Fibroblast of villous mesenchyme (primary cell): ENCODE measurements at regions not wholly inside any gene's neighbourhood (a gene's known extent, or its start where the extent isn't known, plus 50 kb on each side); places are given as distances from the start of the nearest gene placed in this dataset.

ENCODE experiments used
- DNase-seq: peaks from one replicate; pipeline ENCODE4 v3.0.0-alpha.2; 2010; ENCODE audit warnings: low read depth
- H3K4me3 ChIP-seq: 2 replicates; pipeline ENCODE4 v1.5.1; 2011; ENCODE audit warnings: low read depth, mild to moderate bottlenecking, low read length
- TF ChIP-seq, protein P1 (sequence below): IDR thresholded peaks from 2 replicates; pipeline ENCODE4 v1.5.1; 2012; ENCODE audit warnings: low read depth, mild to moderate bottlenecking, low read length; ENCODE audit not compliant: insufficient read depth

DNA sequence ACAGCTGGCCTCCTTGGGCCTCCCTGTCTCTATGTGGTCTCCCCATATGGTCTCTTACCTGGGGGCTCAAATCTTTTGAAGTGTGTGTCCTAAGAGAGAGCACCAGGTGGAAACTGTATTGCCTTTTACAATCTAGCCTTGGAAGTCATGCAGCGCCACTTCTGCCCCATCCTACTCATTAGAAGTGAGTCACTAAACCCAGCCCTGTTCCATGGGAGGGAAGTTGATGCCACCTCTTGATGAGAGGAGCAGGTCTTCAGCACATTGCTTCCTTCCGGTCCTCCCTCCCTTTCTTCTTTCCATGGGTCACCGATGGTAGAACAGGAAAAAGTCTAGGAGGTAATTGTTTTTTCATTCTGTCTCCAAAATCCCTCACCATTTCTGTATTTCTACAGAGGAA, 156.3 kb downstream of the FOXA2 start:
- TF ChIP-seq, protein P1, sequence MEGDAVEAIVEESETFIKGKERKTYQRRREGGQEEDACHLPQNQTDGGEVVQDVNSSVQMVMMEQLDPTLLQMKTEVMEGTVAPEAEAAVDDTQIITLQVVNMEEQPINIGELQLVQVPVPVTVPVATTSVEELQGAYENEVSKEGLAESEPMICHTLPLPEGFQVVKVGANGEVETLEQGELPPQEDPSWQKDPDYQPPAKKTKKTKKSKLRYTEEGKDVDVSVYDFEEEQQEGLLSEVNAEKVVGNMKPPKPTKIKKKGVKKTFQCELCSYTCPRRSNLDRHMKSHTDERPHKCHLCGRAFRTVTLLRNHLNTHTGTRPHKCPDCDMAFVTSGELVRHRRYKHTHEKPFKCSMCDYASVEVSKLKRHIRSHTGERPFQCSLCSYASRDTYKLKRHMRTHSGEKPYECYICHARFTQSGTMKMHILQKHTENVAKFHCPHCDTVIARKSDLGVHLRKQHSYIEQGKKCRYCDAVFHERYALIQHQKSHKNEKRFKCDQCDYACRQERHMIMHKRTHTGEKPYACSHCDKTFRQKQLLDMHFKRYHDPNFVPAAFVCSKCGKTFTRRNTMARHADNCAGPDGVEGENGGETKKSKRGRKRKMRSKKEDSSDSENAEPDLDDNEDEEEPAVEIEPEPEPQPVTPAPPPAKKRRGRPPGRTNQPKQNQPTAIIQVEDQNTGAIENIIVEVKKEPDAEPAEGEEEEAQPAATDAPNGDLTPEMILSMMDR: no peak
- no peak for DNase-seq
- no peak overlapping the region for H3K4me3 ChIP-seq

GRCh38 chr20:22426772-22427171, 157.6 kb downstream of the FOXA2 start:
- no peak for DNase-seq
- H3K4me3 ChIP-seq: no peak overlapping the region
- TF ChIP-seq, protein P1: no peak

DNA sequence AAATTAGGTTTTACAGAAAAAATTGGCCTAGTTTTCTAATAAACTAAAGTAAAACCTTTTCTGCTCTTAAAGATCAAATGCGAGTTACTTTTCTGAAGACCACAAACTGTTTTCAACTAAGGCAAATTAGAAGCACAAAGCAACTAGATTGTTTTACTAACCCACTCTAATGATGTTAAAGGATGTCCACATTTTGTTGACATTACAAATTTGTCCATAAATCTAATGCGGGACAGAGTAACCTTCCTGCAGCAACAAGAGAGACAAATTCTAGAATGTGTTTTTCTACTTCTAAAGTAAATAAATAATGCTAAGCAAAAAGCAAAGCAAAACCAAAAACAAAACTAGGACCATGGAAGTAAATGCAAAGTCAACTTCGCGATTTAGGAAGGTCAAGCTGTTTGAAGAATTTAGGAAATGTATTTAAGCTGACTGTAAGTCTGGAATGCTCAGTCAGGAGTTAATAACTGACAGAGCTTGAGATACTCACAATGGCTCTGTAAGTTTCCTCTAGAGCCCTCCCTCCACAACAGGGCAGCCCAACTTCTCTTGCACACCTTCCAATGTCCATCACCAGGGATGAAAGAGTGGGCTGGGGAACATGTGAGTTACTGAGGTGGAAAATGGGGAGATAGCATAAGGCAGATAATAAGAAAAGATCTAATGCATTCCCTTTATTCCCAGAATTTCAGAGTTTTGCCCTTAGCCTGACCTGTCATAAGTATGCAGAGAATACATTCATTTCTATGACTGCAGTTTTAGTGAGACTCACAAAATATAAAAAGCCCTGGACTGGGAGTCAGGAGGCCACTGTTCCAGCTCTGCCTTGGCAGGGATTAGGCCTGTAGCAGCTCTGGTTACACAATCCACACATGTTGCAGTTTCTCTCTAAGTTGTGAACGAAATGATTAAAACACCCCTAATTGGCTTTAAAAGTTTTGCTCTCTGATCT, 158.8 kb downstream of the FOXA2 start:
- TF ChIP-seq, protein P1: no peak
- no peak overlapping the region for H3K4me3 ChIP-seq
- DNase-seq: no peak

DNA sequence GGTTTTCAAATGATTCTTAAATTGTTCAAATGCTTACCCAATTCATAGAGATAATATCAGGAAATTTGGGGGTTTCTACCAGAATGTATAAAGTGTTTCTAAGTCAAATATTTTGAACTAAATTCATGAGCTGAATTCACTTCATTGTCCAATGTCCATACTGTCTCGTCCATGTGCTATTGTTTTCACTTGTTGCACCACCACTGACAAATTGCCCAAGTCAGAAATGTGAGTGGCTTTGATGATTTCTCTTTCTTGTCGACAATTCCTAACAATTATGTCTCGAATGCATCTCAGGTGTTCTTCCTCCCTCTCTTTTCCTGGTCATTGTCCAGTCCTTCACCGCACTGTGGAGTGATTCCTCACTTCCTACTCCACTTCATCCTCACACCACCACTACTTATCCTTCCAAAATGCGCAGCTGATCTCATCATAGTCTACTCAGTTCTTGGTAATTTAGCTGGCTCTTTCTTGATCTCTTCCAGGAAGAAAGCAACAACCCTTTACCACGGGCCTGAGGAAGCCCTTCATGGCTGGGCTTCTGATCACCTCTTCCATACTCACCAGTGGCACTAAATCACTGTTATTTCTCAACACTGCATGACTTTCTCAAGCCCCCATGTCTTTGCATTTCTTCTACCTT, 161.1 kb downstream of the FOXA2 start:
- TF ChIP-seq, protein P1: no peak
- DNase-seq: no peak
- no peak overlapping the region for H3K4me3 ChIP-seq

DNA sequence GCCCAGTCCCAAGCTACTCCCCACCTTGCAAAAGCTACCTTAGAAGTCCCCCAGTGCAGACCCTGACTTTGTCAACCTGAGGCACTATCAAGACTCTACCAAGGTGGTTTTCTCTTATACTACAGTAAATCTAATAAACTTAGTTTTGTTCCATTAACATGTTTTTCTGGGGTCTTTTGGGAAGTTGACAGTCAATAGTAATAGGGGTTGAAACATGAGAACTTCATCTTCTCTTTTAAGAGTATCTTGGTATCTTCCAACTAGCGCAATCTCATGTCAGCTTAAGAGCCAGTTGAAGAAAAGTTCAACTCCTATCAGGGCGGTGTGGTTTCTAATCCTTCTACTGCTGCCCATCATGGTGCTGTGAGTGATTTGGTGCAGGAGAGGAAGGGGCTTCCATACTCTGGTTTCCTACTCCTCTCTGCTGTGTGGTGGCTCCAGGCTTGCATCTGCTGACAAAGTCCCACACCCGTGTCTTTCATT, 164.2 kb downstream of the FOXA2 start:
- TF ChIP-seq, protein P1: no peak
- no peak for DNase-seq
- no peak overlapping the region for H3K4me3 ChIP-seq

DNA sequence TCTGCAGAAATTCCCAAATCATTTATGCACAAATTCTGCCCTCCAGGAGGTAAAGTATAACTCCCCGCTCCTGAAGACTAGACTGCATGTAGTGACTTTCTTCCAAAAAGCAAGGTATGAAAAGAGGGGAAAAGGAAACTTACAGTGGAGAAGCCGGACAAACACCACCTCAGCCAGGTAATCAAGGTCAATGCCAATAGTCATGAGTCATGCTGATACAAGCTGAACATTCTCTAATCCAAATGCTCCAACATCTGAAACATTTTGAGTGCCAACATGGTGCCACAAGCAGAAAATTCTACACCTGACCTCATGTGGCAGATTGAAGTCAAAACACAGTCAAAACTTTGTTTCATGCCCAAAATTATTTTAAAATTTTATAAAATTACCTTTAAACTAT, 165.6 kb downstream of the FOXA2 start:
- TF ChIP-seq, protein P1: no peak
- no peak for DNase-seq
- no peak overlapping the region for H3K4me3 ChIP-seq
